ENCODE measurements at regions not wholly inside any gene's neighbourhood (a gene's known extent, or its start where the extent isn't known, plus 50 kb on each side); places are given as distances from the start of the nearest gene placed in this dataset.

DNA sequence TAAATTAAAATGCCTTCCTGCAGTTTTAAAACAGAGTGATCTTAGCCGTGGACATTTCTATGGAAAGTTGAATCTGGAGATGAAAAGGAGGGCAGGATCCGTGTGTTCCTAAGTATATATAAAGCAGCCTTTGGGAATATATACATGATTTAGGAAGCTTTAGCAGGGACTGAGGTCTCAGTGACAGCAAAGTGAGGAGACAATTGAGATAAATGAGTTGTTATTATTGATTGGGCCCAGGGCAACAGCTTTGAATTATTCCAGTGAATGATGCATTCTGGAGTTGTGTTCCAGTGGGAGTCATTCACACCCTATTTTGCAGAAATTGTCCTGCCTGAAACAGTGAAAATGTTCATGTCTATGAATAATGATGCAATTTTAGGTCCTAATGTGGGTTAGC lies 281.4 kb downstream of the BCHE start:
- no peaks in the 10 kb centered on the region for H3K27me3 ChIP-seq (ENCODE audit: insufficient read depth, low read length)
- no peak overlapping the region for H3K4me3 ChIP-seq (ENCODE audit: insufficient read depth, low read length)
- no peak for DNase-seq (ENCODE audit: insufficient read length, low spot score, missing footprints)
- no peaks in the 10 kb centered on the region for H3K79me2 ChIP-seq (ENCODE audit: insufficient read depth, low read length)
- H3K4me1 ChIP-seq (ENCODE audit: insufficient read depth, low read length) = no peaks in the 10 kb centered on the region
- TF ChIP-seq, protein P1, sequence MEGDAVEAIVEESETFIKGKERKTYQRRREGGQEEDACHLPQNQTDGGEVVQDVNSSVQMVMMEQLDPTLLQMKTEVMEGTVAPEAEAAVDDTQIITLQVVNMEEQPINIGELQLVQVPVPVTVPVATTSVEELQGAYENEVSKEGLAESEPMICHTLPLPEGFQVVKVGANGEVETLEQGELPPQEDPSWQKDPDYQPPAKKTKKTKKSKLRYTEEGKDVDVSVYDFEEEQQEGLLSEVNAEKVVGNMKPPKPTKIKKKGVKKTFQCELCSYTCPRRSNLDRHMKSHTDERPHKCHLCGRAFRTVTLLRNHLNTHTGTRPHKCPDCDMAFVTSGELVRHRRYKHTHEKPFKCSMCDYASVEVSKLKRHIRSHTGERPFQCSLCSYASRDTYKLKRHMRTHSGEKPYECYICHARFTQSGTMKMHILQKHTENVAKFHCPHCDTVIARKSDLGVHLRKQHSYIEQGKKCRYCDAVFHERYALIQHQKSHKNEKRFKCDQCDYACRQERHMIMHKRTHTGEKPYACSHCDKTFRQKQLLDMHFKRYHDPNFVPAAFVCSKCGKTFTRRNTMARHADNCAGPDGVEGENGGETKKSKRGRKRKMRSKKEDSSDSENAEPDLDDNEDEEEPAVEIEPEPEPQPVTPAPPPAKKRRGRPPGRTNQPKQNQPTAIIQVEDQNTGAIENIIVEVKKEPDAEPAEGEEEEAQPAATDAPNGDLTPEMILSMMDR (IDR thresholded peaks at IDR 0.05; ENCODE audit: extremely low read depth, low read depth, low read length) = no peak
- no peak overlapping the region for H3K4me2 ChIP-seq (ENCODE audit: insufficient read depth, low read length)
- H2AFZ ChIP-seq (ENCODE audit: low read length) = no peak overlapping the region
- H3K27ac ChIP-seq (ENCODE audit: low read depth, low read length) = no peak overlapping the region
- H3K9me3 ChIP-seq (ENCODE audit: low read depth, low read length) = peaks cover 9% of the 10 kb centered on the region
- no peaks in the 10 kb centered on the region for H4K20me1 ChIP-seq (ENCODE audit: insufficient read depth, low read length)
- no peaks in the 10 kb centered on the region for H3K36me3 ChIP-seq (ENCODE audit: insufficient read depth, low read length)

DNA sequence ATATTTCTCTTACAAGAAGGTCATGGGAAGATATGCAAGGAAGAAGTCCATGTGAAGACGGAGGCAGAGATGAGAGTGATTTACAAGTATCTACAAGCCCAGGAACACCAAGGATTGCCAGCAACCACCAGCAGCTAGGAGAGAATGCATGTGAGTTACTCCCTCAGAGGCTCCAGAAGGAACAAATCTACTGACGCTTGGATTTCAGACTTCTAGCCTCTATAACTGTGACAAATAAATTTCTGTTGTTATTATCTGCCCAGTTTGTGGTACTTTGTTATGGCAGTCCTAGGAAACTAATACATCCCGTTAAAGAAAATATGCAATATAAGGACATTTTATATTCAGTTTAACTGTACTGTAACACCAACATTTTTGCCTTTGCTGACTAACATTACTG lies 283.9 kb downstream of the BCHE start:
- H3K9me3 ChIP-seq (ENCODE audit: low read depth, low read length) = peaks cover 3% of the 10 kb centered on the region
- TF ChIP-seq, protein P1 (IDR thresholded peaks at IDR 0.05; ENCODE audit: extremely low read depth, low read depth, low read length) = no peak
- no peaks in the 10 kb centered on the region for H3K27me3 ChIP-seq (ENCODE audit: insufficient read depth, low read length)

DNA sequence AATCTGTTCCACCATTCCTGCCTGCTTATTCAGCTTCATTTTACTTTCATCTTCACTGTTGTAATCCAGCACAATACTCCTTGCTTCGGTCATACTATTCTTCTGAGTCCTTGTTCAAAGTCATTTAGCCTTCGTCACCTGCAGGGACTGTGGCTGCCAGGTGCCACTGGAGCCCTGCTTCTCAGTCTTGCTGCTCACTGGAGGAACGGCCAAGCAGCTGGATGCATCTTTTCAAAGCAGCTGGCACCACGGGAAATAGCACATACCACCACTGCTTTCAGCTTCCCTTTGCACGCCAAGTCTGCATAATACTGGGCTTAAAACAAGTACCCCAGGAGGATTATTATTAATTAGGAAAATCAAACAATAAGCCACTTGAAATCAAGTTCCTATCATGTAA lies 287.6 kb downstream of the BCHE start:
- Histone ChIP-seq H3K4me2 (ENCODE audit: insufficient read depth, low read length) (no peak overlapping the region), H2AFZ (ENCODE audit: low read length) (no peak overlapping the region), H3K4me3 (ENCODE audit: insufficient read depth, low read length) (no peak overlapping the region), H3K27me3 (ENCODE audit: insufficient read depth, low read length) (no peaks in the 10 kb centered on the region), H3K27ac (ENCODE audit: low read depth, low read length) (no peak overlapping the region), H3K9me3 (ENCODE audit: low read depth, low read length) (no peaks in the 10 kb centered on the region), H4K20me1 (ENCODE audit: insufficient read depth, low read length) (no peaks in the 10 kb centered on the region), H3K36me3 (ENCODE audit: insufficient read depth, low read length) (no peaks in the 10 kb centered on the region), H3K4me1 (ENCODE audit: insufficient read depth, low read length) (no peaks in the 10 kb centered on the region), H3K79me2 (ENCODE audit: insufficient read depth, low read length) (no peaks in the 10 kb centered on the region)
- no peak for DNase-seq (ENCODE audit: insufficient read length, low spot score, missing footprints)
- TF ChIP-seq, protein P1 (IDR thresholded peaks at IDR 0.05; ENCODE audit: extremely low read depth, low read depth, low read length) = no peak

More for the DNA sequence above, 283.9 kb downstream of the BCHE start:
- Histone ChIP-seq H4K20me1 (ENCODE audit: insufficient read depth, low read length) (no peaks in the 10 kb centered on the region), H3K36me3 (ENCODE audit: insufficient read depth, low read length) (no peaks in the 10 kb centered on the region), H3K4me3 (ENCODE audit: insufficient read depth, low read length) (no peak overlapping the region), H3K4me2 (ENCODE audit: insufficient read depth, low read length) (no peak overlapping the region), H3K79me2 (ENCODE audit: insufficient read depth, low read length) (no peaks in the 10 kb centered on the region), H2AFZ (ENCODE audit: low read length) (no peak overlapping the region), H3K27ac (ENCODE audit: low read depth, low read length) (no peak overlapping the region), H3K4me1 (ENCODE audit: insufficient read depth, low read length) (no peaks in the 10 kb centered on the region)
- no peak for DNase-seq (ENCODE audit: insufficient read length, low spot score, missing footprints)

DNA sequence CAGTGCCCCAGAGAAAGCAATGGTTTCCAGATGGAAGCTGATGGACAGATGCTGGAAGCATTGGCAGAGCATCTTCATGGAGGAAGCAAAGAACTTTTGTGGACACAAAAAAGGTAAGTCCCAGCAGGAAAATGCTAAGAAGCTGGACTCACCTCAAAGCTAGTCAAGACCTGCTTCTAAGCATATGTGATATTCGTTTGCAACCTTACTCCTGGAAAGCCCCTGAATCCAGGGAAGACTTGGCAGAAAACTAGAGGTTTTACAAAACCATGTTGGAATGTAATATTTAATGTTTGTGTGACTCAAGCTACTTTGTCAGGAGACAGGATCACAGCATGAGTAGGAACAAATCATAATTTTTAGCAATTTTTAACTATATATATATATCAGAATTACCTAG lies 288.2 kb downstream of the BCHE start:
- Histone ChIP-seq H3K4me3 (ENCODE audit: insufficient read depth, low read length) (no peak overlapping the region), H3K27me3 (ENCODE audit: insufficient read depth, low read length) (no peaks in the 10 kb centered on the region), H2AFZ (ENCODE audit: low read length) (no peak overlapping the region), H3K9me3 (ENCODE audit: low read depth, low read length) (no peaks in the 10 kb centered on the region), H3K79me2 (ENCODE audit: insufficient read depth, low read length) (no peaks in the 10 kb centered on the region), H3K4me1 (ENCODE audit: insufficient read depth, low read length) (no peaks in the 10 kb centered on the region), H3K27ac (ENCODE audit: low read depth, low read length) (no peak overlapping the region), H3K4me2 (ENCODE audit: insufficient read depth, low read length) (no peak overlapping the region), H3K36me3 (ENCODE audit: insufficient read depth, low read length) (no peaks in the 10 kb centered on the region), H4K20me1 (ENCODE audit: insufficient read depth, low read length) (no peaks in the 10 kb centered on the region)
- DNase-seq (ENCODE audit: insufficient read length, low spot score, missing footprints) = no peak
- TF ChIP-seq, protein P1 (IDR thresholded peaks at IDR 0.05; ENCODE audit: extremely low read depth, low read depth, low read length) = no peak
